Ovary (tissue), 3 donors: ENCODE measurements at regions not wholly inside any gene's neighbourhood (a gene's known extent, or its start where the extent isn't known, plus 50 kb on each side); places are given as distances from the start of the nearest gene placed in this dataset.

Source experiments
- CTCF ChIP-seq, 3 donors: fragments of 450-650 bp in 2 of 3; fragments of 200-600 bp in 1 of 3; IDR thresholded peaks; one replicate each; pipeline versions ENCODE4 v1.5.1 to v1.8.0; 2016 to 2022; ENCODE audit warnings: antibody characterized with exemption in 3 of 3, mild to moderate bottlenecking in 1 of 3
- EP300 ChIP-seq: sonication (generic); formaldehyde crosslinking; IDR thresholded peaks from one replicate; pipeline ENCODE4 v1.6.1; 2017; ENCODE audit warnings: antibody characterized with exemption
- donor health status: DM: no; HTN: no; CAD: no.

GRCh38 chr5:85604786-85605185 is 1013.0 kb upstream of the COX7C start:
- no peak for TF ChIP-seq CTCF (IDR thresholded peaks at IDR 0.05)
- TF ChIP-seq EP300, result no peak
